ENCODE measurements at regions not wholly inside any gene's neighbourhood (a gene's known extent, or its start where the extent isn't known, plus 50 kb on each side); places are given as distances from the start of the nearest gene placed in this dataset.

DNA sequence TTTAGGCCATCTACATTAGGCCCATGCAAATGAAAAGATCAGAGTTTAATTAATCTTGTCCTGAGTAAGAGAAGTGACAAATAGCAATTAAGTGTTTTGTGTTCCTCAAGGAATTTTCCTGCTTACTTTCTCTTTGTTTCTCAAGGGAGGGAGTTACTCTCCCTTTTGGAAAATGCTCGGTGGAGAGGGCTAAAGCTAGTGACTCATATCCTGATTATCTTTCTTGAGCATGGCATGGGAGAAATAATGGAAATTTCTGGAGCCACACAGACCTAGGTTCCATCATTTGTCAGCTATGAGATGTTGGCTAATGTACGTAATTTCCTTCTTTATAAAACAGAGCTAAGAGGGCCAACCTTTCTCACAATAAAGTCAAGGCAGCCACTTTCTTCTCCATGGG is 177.1 kb downstream of the ETAA1 start:
- no peak overlapping the region for H3K4me3 Mint-ChIP-seq
- TF ChIP-seq, protein P1, sequence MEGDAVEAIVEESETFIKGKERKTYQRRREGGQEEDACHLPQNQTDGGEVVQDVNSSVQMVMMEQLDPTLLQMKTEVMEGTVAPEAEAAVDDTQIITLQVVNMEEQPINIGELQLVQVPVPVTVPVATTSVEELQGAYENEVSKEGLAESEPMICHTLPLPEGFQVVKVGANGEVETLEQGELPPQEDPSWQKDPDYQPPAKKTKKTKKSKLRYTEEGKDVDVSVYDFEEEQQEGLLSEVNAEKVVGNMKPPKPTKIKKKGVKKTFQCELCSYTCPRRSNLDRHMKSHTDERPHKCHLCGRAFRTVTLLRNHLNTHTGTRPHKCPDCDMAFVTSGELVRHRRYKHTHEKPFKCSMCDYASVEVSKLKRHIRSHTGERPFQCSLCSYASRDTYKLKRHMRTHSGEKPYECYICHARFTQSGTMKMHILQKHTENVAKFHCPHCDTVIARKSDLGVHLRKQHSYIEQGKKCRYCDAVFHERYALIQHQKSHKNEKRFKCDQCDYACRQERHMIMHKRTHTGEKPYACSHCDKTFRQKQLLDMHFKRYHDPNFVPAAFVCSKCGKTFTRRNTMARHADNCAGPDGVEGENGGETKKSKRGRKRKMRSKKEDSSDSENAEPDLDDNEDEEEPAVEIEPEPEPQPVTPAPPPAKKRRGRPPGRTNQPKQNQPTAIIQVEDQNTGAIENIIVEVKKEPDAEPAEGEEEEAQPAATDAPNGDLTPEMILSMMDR (IDR thresholded peaks at IDR 0.05), result no peak
- no peaks in the 10 kb centered on the region for H3K4me1 Mint-ChIP-seq (ENCODE audit: low read depth)
- intact Hi-C loops (cut with micrococcal nuclease), result no loop called here
- DNase-seq (no peak), ATAC-seq (no peak)
- CTCF ChIA-PET, result no interaction called here
- H3K9me3 Mint-ChIP-seq, result peaks cover 3% of the 10 kb centered on the region
- POLR2A ChIA-PET, result no interaction called here
- no peaks in the 10 kb centered on the region for H3K36me3 Mint-ChIP-seq (ENCODE audit: low read depth)
- H3K27me3 Mint-ChIP-seq, result no peaks in the 10 kb centered on the region
- no peak overlapping the region for H3K27ac Mint-ChIP-seq

DNA sequence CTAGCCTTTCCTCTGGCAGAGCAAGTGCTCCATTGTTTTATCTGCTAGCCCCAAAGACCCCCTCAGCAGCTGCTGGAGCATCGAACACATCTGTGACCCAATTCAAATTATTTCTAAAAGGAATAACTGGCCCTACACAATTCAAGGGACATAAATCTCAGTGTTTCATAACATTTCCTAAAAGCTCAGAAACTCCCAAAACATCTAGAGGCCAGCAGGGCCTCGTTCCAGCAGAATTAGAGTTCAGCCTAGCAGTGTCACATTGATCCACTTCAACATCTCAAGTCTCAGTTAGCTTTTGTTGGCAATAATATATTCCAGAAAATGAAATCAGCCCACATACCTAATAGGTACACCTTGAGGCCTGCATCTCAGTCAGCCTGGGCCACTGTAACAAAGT is 179.1 kb downstream of the ETAA1 start:
- POLR2A ChIA-PET, result no interaction called here
- Mint-ChIP-seq H3K9me3 (peaks cover 6% of the 10 kb centered on the region), H3K27me3 (no peaks in the 10 kb centered on the region), H3K4me3 (no peak overlapping the region), H3K36me3 (ENCODE audit: low read depth) (no peaks in the 10 kb centered on the region), H3K27ac (no peak overlapping the region), H3K4me1 (ENCODE audit: low read depth) (no peaks in the 10 kb centered on the region)
- CTCF ChIA-PET, result no interaction called here
- ATAC-seq, result no peak
- intact Hi-C loops (cut with micrococcal nuclease), result no loop called here
- no peak for DNase-seq
- TF ChIP-seq, protein P1 (IDR thresholded peaks at IDR 0.05), result no peak

DNA sequence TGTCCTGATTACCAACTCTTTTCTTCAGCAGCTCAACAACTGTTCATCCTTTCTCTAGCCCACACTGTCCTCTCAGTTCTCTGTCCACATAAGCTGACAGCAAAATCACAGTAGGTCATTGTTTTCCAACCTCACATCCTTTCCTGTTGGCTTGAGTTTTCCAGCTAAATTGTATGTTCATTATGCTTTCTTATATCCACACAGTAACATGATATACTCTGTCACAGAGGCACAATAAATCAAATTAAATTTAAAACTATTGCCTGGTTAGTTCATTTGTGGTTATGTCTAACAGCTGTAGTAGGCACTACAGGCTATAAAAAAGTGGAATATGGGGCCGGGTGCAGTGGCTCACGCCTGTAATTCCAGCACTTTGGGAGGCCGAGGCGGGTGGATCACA is 179.9 kb downstream of the ETAA1 start:
- Mint-ChIP-seq H3K9me3 (peaks cover 10% of the 10 kb centered on the region), H3K36me3 (ENCODE audit: low read depth) (no peaks in the 10 kb centered on the region), H3K27ac (no peak overlapping the region), H3K4me1 (ENCODE audit: low read depth) (no peaks in the 10 kb centered on the region), H3K27me3 (no peaks in the 10 kb centered on the region), H3K4me3 (no peak overlapping the region)
- DNase-seq (no peak), ATAC-seq (no peak)
- POLR2A ChIA-PET, result no interaction called here
- intact Hi-C loops (cut with micrococcal nuclease), result no loop called here
- CTCF ChIA-PET, result no interaction called here
- TF ChIP-seq, protein P1 (IDR thresholded peaks at IDR 0.05), result no peak

DNA sequence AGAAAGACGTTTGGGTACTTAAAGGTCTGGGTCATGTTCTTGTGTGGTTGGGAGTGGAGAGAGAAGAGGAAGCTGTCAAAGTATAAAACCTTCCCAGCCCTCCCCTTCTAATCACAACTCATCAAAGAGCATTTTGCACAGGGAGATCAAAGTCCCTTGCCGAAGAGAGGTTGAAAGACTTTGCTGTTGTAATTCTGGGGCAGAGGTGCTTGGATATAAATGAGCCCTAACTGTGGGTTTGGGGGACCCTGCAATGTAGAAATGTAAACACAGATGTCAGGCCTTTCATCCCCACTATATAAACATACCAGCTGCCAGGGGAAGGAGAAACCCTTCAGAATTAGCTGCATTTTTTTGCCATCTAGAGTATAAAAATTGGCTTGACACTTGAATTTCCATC is 182.1 kb downstream of the ETAA1 start:
- CTCF ChIA-PET, result no interaction called here

DNA sequence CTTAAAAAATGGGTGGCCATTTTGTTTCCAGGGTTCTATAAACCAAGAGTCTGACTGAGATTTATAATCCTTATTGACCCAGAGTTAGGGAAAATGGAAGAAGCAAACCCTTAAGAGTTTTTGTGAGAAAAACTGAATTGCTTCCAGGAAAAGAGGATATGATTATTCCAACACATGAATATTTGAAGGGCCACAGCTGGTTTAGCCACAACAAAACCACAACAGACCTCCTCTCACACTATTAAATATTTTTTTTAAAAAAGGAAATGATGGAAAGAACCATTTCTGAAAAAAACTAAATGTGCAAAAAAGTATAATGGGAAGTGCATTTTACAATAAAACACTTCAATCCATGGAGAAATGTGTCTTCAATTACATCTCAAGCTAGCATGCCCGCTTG is 182.7 kb downstream of the ETAA1 start:
- TF ChIP-seq, protein P1 (IDR thresholded peaks at IDR 0.05), result no peak
- peaks cover 23% of the 10 kb centered on the region for H3K9me3 Mint-ChIP-seq
- H3K4me3 Mint-ChIP-seq, result no peak overlapping the region
- intact Hi-C loops (cut with micrococcal nuclease), result no loop called here
- no peaks in the 10 kb centered on the region for H3K4me1 Mint-ChIP-seq (ENCODE audit: low read depth)
- ChIA-PET CTCF (no interaction called here), POLR2A (no interaction called here)
- ATAC-seq (no peak), DNase-seq (no peak)
- H3K36me3 Mint-ChIP-seq (ENCODE audit: low read depth), result no peaks in the 10 kb centered on the region
- no peak overlapping the region for H3K27ac Mint-ChIP-seq
- no peaks in the 10 kb centered on the region for H3K27me3 Mint-ChIP-seq

More for the DNA sequence above, 182.1 kb downstream of the ETAA1 start:
- no peak for DNase-seq
- H3K4me3 Mint-ChIP-seq, result no peak overlapping the region
- H3K9me3 Mint-ChIP-seq, result peaks cover 19% of the 10 kb centered on the region
- ATAC-seq, result no peak
- H3K4me1 Mint-ChIP-seq (ENCODE audit: low read depth), result no peaks in the 10 kb centered on the region
- no peaks in the 10 kb centered on the region for H3K36me3 Mint-ChIP-seq (ENCODE audit: low read depth)
- TF ChIP-seq, protein P1 (IDR thresholded peaks at IDR 0.05), result no peak
- H3K27me3 Mint-ChIP-seq, result no peaks in the 10 kb centered on the region
- H3K27ac Mint-ChIP-seq, result no peak overlapping the region
- intact Hi-C loops (cut with micrococcal nuclease), result no loop called here
- POLR2A ChIA-PET, result no interaction called here
